GM19463 (cell line): ENCODE measurements at regions not wholly inside any gene's neighbourhood (a gene's known extent, or its start where the extent isn't known, plus 50 kb on each side); places are given as distances from the start of the nearest gene placed in this dataset.

Experiments used
- ATAC-seq: cut with Tn5 transposase; IDR thresholded peaks from one replicate; pipeline ENCODE4 v1.9.1; 2021; ENCODE audit warnings: mild to moderate bottlenecking, moderate library complexity; ENCODE audit not compliant: unreplicated experiment

DNA sequence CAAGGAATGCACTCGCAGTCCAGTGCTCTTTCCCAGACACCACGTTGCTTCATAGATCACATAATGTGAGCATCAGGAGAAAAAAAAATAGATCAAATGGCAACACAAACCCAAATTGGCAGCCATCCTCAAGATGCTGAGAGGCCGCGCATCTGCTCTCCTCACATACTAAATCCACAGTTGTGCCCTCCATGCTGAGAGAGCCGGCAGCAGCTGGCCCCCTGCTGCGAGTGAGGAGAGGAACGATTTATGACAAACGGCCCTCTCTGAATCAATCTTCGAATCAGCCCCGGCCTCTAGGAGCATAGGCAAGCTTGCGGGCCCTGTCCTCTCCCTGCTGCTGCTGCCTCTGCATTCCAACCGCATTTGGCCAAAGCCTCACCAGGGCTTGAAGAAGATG lies 159.9 kb upstream of the TENM4 start:
- no peak for ATAC-seq

GRCh38 chr11:79594834-79595233 lies 154.0 kb upstream of the TENM4 start:
- ATAC-seq = no peak

GRCh38 chr11:79592824-79593223 lies 152.0 kb upstream of the TENM4 start:
- ATAC-seq = no peak

- no peak for ATAC-seq
Observed at GRCh38 chr11:79592406-79592805, 151.6 kb upstream of the TENM4 start.

DNA sequence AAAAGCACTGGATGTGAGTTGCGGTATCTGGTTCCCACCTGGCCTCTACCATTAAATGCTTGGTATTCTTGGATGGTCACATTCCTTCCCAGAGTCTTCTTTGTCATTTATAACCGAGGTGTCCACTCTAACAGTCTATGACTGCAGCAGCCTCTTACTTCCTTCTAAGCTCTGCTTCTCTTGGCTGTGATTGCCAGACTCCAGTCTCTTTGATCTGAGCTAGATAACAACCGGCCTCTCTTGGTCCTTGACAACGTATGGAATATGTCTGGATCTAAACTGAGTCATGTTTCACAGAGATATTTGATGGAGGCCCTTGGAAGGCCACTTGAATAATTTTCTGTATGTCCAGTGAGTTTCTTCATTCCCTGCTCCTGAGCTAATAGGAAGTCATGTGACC lies 141.6 kb upstream of the TENM4 start:
- ATAC-seq = no peak

DNA sequence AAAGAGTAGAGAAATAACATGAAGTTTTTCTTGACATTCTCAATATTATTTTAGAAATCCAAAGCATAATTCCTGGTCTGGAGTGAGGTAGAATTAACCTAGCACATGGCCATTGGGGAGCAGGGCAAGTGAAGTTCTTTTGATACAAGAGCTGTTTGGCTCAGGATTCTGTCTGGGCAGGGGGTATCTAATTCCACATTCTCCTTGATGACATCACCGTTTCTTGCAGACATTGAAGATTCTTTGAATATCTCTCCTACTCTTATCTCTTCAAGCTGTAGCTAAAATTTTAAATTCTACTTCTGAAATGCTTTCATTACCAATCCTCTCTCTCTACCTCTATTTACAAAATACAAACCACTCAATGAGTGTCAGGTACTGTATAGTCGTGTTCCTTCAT lies 138.2 kb upstream of the TENM4 start:
- ATAC-seq = no peak

DNA sequence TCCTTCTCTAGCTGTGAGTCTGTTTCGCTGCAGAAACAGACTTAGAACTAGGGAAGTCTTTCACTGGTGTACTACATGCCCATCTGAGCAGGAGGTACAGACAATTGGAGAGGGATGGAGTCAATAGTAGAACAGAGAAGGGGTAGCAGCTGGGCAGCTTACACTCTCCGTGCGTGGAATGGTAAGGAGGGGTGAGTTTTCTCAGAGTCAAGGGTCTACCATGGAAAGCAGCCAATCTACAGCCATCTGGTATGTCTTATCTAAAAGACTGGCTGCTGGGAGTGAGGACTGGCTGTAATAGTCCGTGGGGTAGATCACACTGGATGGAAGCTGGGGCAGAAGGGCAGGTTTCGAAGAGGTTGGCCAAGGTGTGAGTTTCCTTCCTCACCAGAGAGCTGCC lies 137.3 kb upstream of the TENM4 start:
- ATAC-seq = no peak

DNA sequence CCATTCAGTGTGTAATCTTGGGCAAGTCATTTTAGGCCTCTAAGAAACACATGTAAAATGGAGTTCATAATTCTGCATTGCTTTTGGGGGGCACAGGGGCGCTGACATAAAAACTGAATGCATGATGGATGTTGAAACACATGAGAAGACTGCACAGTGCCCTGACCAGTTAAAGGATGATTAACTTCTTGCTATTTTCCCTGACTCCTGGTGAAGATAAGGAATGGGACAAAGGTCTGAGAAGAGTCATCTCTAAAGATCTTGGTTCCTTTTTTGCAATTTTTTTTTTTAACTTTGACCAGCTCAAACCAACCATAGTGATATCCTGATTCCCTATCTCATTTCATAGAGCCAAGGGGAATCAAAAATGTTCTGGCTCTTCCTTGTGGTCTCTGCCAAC lies 134.9 kb upstream of the TENM4 start:
- ATAC-seq = no peak

DNA sequence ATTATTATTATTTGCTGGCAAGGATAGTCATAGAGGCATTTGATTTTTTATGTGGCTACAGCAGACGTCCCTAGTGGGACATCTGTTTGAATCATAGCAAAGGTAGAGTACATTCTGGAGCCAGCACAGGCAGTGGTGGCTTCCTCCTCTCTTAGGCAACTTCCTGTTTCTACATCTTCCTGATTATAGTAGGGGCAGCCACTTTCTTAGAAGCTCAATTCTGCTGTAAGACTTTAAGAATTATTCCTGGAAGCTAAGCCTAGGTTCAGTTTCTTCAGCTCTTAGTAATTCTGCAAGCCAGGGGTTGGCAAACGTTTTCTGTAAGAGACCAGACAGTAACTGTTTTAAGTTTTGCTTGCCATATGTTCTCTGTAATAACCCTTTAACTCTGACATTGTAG lies 129.3 kb upstream of the TENM4 start:
- no peak for ATAC-seq

GRCh38 chr11:79564288-79564925 lies 123.6 kb upstream of the TENM4 start:
- ATAC-seq = no peak

DNA sequence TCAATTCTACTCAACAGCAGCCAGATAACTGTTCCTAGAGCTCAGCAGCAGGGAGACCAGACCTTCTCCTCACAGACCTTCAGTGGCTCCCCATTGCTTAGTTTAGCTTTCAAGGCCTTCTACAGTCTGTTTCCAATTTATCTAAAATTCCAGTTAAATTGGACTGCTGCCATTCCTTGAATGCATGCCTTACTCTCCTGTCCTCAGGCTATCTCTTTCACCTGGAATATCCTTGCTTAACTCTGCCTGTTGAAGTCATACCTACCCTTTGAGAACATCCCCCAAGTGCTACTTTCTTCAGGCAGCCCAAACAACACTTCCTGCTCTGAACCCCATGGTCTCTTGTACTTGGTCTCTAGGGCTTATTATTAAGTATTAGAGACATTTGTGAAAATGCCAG lies 120.7 kb upstream of the TENM4 start:
- ATAC-seq = no peak

- ATAC-seq = no peak
Observed at GRCh38 chr11:79550809-79551208, 110.0 kb upstream of the TENM4 start.

DNA sequence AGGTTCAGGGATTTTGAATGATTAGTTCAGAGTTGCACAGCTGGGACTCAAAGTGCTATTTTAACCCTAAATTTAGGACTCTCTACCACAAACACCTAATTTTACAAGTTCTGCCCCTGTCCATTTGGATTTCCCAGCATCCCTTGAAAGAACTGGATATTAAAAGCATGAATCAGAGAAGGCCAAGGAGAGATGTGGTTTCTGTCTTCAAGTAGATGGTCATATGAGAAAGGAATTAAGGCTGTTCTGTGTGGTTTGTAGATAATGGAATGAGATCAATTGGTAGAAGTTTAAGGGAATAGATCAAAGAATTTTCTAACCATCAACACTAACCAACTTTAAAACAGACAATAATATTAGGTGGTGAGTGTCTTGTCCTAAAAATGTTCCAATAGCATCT lies 106.4 kb upstream of the TENM4 start:
- no peak for ATAC-seq

- ATAC-seq = no peak
Observed at GRCh38 chr11:79546351-79546750, 105.5 kb upstream of the TENM4 start.

- no peak for ATAC-seq
Observed at GRCh38 chr11:79544361-79544760, 103.5 kb upstream of the TENM4 start.

GRCh38 chr11:79543101-79543500 lies 102.3 kb upstream of the TENM4 start:
- no peak for ATAC-seq

GRCh38 chr11:79541466-79541865 lies 100.6 kb upstream of the TENM4 start:
- no peak for ATAC-seq

DNA sequence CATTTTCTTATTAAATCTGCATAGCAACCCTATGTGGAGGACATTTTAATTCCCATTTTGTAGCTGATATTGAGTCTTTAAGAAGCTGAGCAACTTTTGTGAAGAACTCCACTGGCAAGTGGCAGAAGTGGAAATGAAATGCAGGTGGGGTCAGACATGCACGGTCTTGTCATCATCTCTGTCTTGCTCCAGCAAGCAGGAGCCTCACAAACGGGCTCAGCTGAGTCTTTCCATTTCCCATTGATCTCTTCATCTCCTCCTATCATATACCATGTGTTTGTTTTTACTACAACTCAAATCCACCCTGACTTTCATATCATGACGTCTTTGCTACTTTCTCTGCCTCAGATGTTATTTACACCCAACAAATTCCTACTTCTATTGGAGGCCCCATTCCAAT lies 97.9 kb upstream of the TENM4 start:
- no peak for ATAC-seq

DNA sequence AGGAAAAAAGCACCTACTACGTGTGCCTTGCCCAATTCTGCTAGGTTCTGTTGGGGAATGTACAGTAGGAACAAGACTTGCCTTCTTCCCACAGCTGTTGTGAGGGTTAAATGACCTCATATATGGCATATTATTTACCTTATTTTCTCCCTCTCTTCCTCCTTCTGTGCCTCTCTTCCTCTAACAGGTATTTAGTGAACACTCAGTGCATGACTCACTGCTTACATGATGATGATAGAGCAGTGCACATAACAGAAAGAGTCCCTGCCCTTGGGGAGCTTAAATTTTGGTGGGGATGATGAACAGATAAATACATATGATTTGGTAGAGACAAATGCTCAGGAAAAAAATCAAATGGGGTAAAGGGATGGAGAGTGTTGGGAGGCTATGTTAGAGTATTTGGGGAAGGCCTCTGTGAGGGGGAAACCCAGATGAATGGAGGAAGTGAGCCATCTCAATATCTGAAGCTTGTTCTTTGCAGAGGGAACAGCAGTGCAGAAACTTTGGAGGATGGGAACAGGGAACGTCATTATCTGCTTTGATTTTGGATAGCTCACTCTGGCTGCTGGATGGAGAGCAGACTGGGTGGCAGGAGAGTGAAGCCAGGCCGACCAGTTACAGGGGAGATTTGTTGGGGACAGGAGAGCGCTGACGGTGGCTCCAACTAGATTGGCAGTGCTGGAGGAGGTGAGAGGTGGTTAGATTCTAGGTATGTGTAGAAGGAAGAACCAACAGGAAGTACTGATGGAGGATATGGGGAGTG lies 95.5 kb upstream of the TENM4 start:
- ATAC-seq = no peak

DNA sequence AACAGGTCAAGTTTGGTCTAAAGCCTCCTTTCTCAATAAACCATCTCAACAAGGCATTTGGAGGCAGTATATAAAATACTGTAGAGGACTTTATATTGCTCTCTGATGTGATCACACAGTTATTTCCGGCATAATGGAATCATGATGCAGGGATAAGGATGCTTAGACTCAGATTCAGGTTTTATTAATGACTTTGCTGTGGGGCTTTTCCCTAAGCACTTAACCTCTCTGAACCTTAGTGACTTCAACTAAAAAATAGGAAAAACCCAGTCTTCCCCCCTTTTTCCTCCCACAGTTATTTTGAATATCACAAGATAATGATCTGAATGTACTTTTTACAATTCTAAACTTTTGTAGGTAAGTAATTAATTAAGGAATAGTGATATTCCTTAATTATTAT lies 94.8 kb upstream of the TENM4 start:
- ATAC-seq = no peak

DNA sequence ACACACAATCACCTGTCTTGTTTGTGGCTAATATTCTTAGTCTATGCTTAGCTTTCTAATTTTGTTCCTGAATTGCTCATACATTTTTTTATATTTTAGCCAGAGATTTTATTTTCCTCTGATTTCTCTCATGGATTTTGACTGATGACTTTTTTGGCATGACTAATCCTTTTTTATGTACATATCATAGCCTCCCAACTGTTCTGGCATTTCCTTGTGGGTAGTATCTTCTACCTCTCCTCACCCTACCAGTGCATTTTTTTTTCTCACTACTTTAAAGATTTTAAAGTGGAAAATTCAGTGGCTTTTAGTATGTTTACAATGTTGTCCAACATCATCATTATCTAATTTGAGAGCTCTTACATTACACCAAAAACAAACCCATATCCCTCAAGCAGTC lies 84.4 kb upstream of the TENM4 start:
- no peak for ATAC-seq

DNA sequence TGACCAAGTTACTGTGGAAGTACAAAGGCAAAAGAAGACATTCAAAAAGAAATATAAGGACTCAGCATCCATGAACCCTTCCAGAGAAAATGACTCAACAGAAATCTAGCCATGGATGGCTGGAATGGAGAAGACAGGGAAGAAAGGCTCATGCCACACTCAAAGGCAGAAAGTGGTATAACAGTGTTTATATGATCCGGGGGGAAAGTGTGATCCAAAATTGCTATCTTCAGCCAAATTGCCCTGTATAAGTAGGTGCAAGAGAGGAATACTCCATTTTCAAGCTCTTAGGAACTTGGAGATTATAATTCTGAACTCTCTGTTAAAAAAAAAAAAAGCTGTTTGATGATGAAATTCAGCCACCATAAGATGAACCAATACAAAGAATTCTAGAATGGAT lies 81.8 kb upstream of the TENM4 start:
- ATAC-seq = no peak

DNA sequence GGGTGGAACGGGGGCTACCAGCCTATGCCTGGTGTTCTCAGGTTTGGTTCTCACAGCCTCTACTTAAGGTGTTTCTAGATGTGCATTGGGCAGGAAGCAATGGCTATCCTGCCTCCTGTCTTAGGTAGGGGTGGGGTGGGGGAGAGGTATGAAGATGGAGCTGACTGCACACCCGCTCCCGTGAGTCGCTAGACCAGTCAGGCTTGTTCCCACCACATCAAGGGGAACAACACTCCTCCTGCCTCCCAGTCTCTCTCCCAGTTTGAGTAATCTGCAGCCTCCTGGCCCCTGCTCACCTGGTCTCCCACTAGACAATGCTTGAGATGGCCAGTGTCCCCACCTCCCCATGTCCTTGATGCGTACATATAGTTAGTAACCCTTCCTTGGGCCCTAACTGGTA lies 79.3 kb upstream of the TENM4 start:
- no peak for ATAC-seq
